AG09309 (cell line): ENCODE measurements at regions not wholly inside any gene's neighbourhood (a gene's known extent, or its start where the extent isn't known, plus 50 kb on each side); places are given as distances from the start of the nearest gene placed in this dataset.
"Not testable (repeated sequence)": the region's sequence is repeated elsewhere in the genome, so short reads cannot be mapped to it uniquely, and the experiment has no call there.

ENCODE experiments used
- DNase-seq: peaks from one replicate; pipeline ENCODE4 v3.0.0-alpha.2; 2010; ENCODE audit warnings: low read depth
- H3K4me3 ChIP-seq: 2 replicates; pipeline ENCODE4 v1.5.1; 2011; ENCODE audit warnings: mild to moderate bottlenecking, low read depth, low read length, moderate library complexity; ENCODE audit not compliant: control insufficient read depth
- TF ChIP-seq, protein P1 (sequence below): IDR thresholded peaks from 2 replicates; pipeline ENCODE4 v1.5.1; 2011; ENCODE audit warnings: mild to moderate bottlenecking, low read depth, low read length, inconsistent platforms; ENCODE audit not compliant: insufficient read depth, control insufficient read depth; ENCODE audit errors: missing control alignments

DNA sequence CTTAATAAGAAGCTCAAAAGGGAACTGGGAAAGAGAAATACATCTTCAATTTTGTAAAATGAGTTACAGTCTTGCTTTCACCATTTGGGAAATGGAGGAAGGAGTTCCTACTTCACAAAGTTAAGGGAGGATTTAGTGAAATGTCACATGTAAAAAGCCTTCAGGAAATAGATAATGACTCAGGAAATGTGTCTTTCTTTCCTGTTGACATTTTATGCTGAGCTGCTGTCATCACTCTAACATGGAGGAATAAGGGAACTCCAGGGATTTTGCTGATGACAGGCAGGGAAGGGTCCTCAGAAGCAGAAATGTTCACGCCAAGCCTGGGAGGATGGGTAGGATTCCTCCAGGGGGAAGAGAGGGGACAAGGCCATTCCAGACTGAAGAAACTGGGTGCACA lies 251.1 kb downstream of the USP46 start:
- no peak for DNase-seq
- TF ChIP-seq, protein P1, sequence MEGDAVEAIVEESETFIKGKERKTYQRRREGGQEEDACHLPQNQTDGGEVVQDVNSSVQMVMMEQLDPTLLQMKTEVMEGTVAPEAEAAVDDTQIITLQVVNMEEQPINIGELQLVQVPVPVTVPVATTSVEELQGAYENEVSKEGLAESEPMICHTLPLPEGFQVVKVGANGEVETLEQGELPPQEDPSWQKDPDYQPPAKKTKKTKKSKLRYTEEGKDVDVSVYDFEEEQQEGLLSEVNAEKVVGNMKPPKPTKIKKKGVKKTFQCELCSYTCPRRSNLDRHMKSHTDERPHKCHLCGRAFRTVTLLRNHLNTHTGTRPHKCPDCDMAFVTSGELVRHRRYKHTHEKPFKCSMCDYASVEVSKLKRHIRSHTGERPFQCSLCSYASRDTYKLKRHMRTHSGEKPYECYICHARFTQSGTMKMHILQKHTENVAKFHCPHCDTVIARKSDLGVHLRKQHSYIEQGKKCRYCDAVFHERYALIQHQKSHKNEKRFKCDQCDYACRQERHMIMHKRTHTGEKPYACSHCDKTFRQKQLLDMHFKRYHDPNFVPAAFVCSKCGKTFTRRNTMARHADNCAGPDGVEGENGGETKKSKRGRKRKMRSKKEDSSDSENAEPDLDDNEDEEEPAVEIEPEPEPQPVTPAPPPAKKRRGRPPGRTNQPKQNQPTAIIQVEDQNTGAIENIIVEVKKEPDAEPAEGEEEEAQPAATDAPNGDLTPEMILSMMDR = no peak
- no peak overlapping the region for H3K4me3 ChIP-seq

DNA sequence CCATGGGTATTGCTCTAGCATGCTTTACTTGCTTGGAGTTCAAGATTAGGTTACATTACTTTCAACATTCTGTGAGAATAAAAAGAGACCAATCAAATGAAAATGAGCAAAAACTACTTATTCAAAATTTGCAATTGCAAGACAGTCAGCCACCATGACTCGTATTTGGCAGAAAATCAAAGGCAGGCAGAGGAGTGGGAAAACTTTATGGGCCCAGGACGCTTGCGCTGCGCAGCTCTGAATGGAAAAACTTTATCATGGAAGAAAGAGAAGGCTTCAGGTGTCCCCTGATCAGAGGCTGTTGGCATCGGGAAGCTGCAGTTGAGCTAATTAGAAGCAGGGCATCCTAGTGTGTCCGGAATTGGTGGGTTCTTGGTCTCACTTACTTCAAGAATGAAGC lies 250.6 kb downstream of the USP46 start:
- H3K4me3 ChIP-seq = no peak overlapping the region
- TF ChIP-seq, protein P1 = no peak
- DNase-seq = no peak

DNA sequence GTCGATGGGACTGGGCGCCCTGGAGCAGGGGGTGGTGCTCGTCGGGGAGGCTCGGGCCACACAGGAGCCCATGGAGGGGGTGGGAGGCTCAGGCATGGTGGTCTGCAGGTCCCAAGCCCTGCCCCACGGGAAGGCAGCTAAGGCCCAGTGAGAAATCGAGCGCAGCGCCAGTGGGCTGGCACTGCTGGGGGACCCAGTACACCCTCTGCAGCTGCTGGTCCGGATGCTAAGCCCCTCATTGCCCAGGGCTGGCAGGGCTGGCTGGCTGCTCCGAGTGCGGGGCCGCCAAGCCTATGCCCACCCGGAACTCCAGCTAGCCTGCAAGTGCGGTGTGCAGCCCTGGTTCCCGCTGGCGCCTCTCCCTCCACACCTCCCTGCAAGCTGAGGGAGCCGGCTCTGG lies 249.3 kb downstream of the USP46 start:
- not testable (repeated sequence) for DNase-seq, H3K4me3 ChIP-seq

DNA sequence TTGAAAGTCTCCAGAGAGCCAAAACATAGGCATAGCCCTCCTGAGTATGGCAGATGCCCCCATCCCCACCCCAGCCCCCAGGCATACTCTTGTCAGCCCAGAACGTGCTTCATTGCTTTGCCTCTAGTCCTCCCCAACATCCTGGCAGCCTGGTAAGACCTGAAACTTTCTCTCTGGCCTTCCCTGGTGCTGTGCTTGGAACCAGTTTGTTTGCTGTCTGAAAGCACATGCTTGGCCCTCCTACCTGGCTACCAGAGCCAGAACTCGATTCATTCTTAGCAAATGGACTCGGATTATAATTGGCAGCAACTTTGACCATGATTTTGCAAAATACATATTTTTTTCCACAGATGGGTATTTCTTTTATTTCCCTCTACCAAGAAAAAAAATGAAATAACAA lies 248.1 kb downstream of the USP46 start:
- TF ChIP-seq, protein P1 = no peak
- no peak overlapping the region for H3K4me3 ChIP-seq
- no peak for DNase-seq

DNA sequence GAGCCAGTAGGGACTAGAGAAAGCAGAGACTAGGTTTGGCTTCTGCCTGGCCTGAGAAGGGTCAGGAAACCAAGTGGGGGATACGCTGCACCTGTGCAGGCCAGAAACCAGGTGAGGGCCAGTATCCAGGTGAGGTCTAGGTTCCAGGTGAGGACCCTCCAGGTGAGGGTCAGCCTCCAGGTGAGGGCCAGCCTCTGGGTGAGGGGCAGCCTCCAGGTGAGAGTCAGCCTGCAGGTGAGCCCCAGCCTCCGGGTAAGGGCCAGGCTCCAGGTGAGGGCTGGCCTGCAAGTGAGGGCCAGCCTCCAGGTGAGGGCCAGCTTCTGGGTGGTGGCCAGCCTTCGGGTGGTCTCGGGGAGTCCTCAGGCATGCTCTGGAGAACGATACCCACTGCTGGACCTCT lies 238.8 kb downstream of the USP46 start:
- TF ChIP-seq, protein P1 = no peak
- no peak overlapping the region for H3K4me3 ChIP-seq
- no peak for DNase-seq

DNA sequence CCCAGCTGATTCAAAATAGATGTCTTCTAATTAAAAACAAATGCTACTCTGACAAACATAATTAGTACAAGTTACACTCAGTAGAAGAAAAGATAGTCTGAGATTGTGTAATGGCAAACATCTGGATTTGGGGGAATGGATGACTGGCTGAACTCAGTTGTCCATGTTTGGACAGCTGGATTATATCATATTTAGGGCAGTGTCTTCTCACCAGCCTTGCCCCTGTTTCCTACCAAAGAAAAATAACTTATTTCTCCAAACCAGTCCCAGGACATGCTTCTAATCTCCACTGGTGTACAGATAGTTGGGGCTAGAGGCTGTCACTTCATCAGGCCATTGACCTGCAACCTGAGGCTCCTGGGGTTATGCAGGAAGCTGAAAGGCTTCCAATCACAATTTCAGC lies 237.3 kb downstream of the USP46 start:
- H3K4me3 ChIP-seq = no peak overlapping the region
- DNase-seq = peak; percentile 16
- TF ChIP-seq, protein P1 = no peak

DNA sequence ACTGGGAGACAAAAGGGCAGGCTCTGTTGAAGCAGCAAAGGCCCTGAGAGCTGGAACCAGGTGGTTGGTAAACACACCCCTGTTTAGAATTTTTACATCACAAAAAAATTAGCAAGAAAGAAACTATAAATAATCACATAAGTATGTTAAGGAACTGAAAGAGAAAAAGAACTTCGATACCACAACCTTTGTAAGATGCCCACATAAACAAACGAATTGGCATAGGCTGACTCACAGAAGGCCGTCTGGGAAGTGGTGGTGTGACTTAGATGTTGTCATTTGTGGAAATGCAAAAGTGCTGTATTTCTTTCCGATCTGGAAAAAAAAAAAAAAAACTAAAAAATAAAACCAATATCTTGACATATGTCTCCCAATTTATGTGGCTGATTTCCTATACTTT lies 235.1 kb downstream of the USP46 start:
- TF ChIP-seq, protein P1 = no peak
- DNase-seq = no peak
- H3K4me3 ChIP-seq = no peak overlapping the region
